Ovary (tissue), 3 donors: ENCODE measurements at regions not wholly inside any gene's neighbourhood (a gene's known extent, or its start where the extent isn't known, plus 50 kb on each side); places are given as distances from the start of the nearest gene placed in this dataset.

Experiments used
- EP300 ChIP-seq: sonication (generic); formaldehyde crosslinking; IDR thresholded peaks from one replicate; pipeline ENCODE4 v1.6.1; 2017; ENCODE audit warnings: antibody characterized with exemption
- TF ChIP-seq, protein P1 (sequence below), 3 donors: fragments of 450-650 bp in 2 of 3; fragments of 200-600 bp in 1 of 3; IDR thresholded peaks; one replicate each; pipeline versions ENCODE4 v1.5.1 to v1.8.0; 2016 to 2022; ENCODE audit warnings: antibody characterized with exemption in 3 of 3, mild to moderate bottlenecking in 1 of 3
- donor health status: DM: no; HTN: no; CAD: no.

DNA sequence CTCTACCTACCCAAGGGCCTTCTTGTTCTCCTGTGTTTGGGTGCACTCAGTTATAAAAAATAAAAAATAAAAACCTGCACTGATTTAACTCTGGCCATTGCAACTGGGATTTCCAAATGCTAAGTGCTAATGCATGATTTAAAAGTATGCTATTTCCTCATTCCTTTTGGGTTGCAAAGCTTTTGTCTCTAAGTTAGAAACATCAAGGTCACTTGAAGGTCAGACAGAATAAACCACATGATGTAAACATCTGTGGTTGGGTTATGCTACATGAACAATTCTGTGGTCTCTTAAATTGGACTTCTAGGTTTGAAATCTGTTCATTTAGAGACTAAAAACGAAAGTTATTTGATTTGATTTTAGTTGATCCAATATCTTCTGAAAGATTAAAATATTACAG, 1547.4 kb upstream of the TENM3 start:
- no peak for TF ChIP-seq EP300
- TF ChIP-seq, protein P1, sequence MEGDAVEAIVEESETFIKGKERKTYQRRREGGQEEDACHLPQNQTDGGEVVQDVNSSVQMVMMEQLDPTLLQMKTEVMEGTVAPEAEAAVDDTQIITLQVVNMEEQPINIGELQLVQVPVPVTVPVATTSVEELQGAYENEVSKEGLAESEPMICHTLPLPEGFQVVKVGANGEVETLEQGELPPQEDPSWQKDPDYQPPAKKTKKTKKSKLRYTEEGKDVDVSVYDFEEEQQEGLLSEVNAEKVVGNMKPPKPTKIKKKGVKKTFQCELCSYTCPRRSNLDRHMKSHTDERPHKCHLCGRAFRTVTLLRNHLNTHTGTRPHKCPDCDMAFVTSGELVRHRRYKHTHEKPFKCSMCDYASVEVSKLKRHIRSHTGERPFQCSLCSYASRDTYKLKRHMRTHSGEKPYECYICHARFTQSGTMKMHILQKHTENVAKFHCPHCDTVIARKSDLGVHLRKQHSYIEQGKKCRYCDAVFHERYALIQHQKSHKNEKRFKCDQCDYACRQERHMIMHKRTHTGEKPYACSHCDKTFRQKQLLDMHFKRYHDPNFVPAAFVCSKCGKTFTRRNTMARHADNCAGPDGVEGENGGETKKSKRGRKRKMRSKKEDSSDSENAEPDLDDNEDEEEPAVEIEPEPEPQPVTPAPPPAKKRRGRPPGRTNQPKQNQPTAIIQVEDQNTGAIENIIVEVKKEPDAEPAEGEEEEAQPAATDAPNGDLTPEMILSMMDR (IDR thresholded peaks at IDR 0.05) = no peak
